Osteocyte (in vitro differentiated cells): ENCODE measurements at regions not wholly inside any gene's neighbourhood (a gene's known extent, or its start where the extent isn't known, plus 50 kb on each side); places are given as distances from the start of the nearest gene placed in this dataset.

Source experiments
- DNase-seq: peaks from one replicate; pipeline ENCODE4 v3.0.0; 2021; ENCODE audit warnings: mixed read lengths; ENCODE audit not compliant: unreplicated experiment; ENCODE audit errors: extremely low spot score
- H3K27ac Mint-ChIP-seq: one replicate; pipeline ENCODE4 v1.8.0; 2021; ENCODE audit warnings: mild to moderate bottlenecking, mixed read lengths; ENCODE audit not compliant: unreplicated experiment
- H3K27me3 Mint-ChIP-seq: one replicate; pipeline ENCODE4 v1.8.0; 2021; ENCODE audit warnings: mixed read lengths; ENCODE audit not compliant: unreplicated experiment
- H3K36me3 Mint-ChIP-seq: one replicate; pipeline ENCODE4 v1.8.0; 2021; ENCODE audit warnings: mixed read lengths; ENCODE audit not compliant: unreplicated experiment
- H3K4me1 Mint-ChIP-seq: one replicate; pipeline ENCODE4 v1.8.0; 2021; ENCODE audit warnings: mixed read lengths; ENCODE audit not compliant: unreplicated experiment
- H3K4me3 Mint-ChIP-seq: one replicate; pipeline ENCODE4 v1.8.0; 2021; ENCODE audit warnings: mild to moderate bottlenecking, moderate library complexity, mixed read lengths; ENCODE audit not compliant: unreplicated experiment
- H3K9me3 Mint-ChIP-seq: one replicate; pipeline ENCODE4 v1.8.0; 2021; ENCODE audit warnings: mixed read lengths; ENCODE audit not compliant: unreplicated experiment
- CTCF ChIP-seq: fragments of 200-600 bp; sonication (generic); IDR thresholded peaks from 2 replicates; pipeline ENCODE4 v1.5.0; 2021; ENCODE audit warnings: antibody characterized with exemption, mild to moderate bottlenecking, moderate library complexity

GRCh38 chr11:122434786-122435185 is 220.7 kb upstream of the UBASH3B start:
- H3K9me3 Mint-ChIP-seq = no peaks in the 10 kb centered on the region
- peaks cover 2% of the 10 kb centered on the region for H3K4me1 Mint-ChIP-seq
- H3K27ac Mint-ChIP-seq = no peak overlapping the region
- H3K27me3 Mint-ChIP-seq = peaks cover 28% of the 10 kb centered on the region
- no peaks in the 10 kb centered on the region for H3K36me3 Mint-ChIP-seq
- no peak overlapping the region for H3K4me3 Mint-ChIP-seq
- DNase-seq = no peak
- TF ChIP-seq CTCF = no peak

GRCh38 chr11:122430490-122430889 is 225.0 kb upstream of the UBASH3B start:
- H3K27me3 Mint-ChIP-seq = peaks cover 17% of the 10 kb centered on the region
- H3K9me3 Mint-ChIP-seq = no peaks in the 10 kb centered on the region
- no peaks in the 10 kb centered on the region for H3K4me1 Mint-ChIP-seq
- no peak overlapping the region for H3K27ac Mint-ChIP-seq
- H3K4me3 Mint-ChIP-seq = no peak overlapping the region
- TF ChIP-seq CTCF = no peak
- DNase-seq = no peak
- H3K36me3 Mint-ChIP-seq = no peaks in the 10 kb centered on the region

- no peak for TF ChIP-seq CTCF
- Mint-ChIP-seq H3K4me1 (no peaks in the 10 kb centered on the region), H3K4me3 (no peak overlapping the region), H3K27ac (no peak overlapping the region), H3K27me3 (peaks cover 15% of the 10 kb centered on the region), H3K9me3 (no peaks in the 10 kb centered on the region), H3K36me3 (no peaks in the 10 kb centered on the region)
- DNase-seq = no peak
Measured at GRCh38 chr11:122426073-122426472, 229.4 kb upstream of the UBASH3B start.

GRCh38 chr11:122424636-122425035 is 230.9 kb upstream of the UBASH3B start:
- peaks cover 19% of the 10 kb centered on the region for H3K27me3 Mint-ChIP-seq
- DNase-seq = no peak
- no peaks in the 10 kb centered on the region for H3K36me3 Mint-ChIP-seq
- TF ChIP-seq CTCF = no peak
- H3K27ac Mint-ChIP-seq = no peak overlapping the region
- no peaks in the 10 kb centered on the region for H3K4me1 Mint-ChIP-seq
- H3K4me3 Mint-ChIP-seq = no peak overlapping the region
- no peaks in the 10 kb centered on the region for H3K9me3 Mint-ChIP-seq

GRCh38 chr11:122423886-122424285 is 231.6 kb upstream of the UBASH3B start:
- Mint-ChIP-seq H3K4me3 (no peak overlapping the region), H3K27me3 (peaks cover 18% of the 10 kb centered on the region)

More at GRCh38 chr11:122423886-122424285, 231.6 kb upstream of the UBASH3B start:
- Mint-ChIP-seq H3K36me3 (no peaks in the 10 kb centered on the region), H3K9me3 (no peaks in the 10 kb centered on the region), H3K27ac (no peak overlapping the region), H3K4me1 (no peaks in the 10 kb centered on the region)
- no peak for TF ChIP-seq CTCF
- no peak for DNase-seq
